Uterus (tissue), 3 donors: ENCODE measurements at regions not wholly inside any gene's neighbourhood (a gene's known extent, or its start where the extent isn't known, plus 50 kb on each side); places are given as distances from the start of the nearest gene placed in this dataset.

Source experiments
- DNase-seq, 2 donors: peaks; one replicate each; pipeline ENCODE4 v3.0.0-alpha.2; 2019 to 2020
- H3K27ac ChIP-seq, 2 donors: fragments of 200-600 bp; sonication (generic); 1 replicate in 1 of 2; 2 replicates in 1 of 2; pipeline ENCODE4 v1.5.1; 2016 to 2018
- H3K27me3 ChIP-seq, 2 donors: fragments of 200-600 bp; sonication (generic); one replicate each; pipeline ENCODE4 v1.5.1; 2018 to 2019; ENCODE audit warnings: control low read depth in 1 of 2
- H3K36me3 ChIP-seq, 2 donors: fragments of 200-600 bp; sonication (generic); one replicate each; pipeline ENCODE4 v1.5.1; 2019; ENCODE audit warnings: control low read depth in 1 of 2
- H3K4me1 ChIP-seq, 2 donors: fragments of 200-600 bp; sonication (generic); one replicate each; pipeline ENCODE4 v1.5.1; 2018 to 2019; ENCODE audit warnings: control low read depth in 1 of 2
- H3K4me3 ChIP-seq, 2 donors: fragments of 200-600 bp; sonication (generic); 1 replicate in 1 of 2; 2 replicates in 1 of 2; pipeline ENCODE4 v1.5.1; 2018 to 2019; ENCODE audit warnings: mild to moderate bottlenecking in 1 of 2
- H3K9me3 ChIP-seq, 2 donors: fragments of 200-600 bp; sonication (generic); one replicate each; pipeline ENCODE4 v1.5.1; 2019; ENCODE audit warnings: control low read depth in 1 of 2
- POLR2A ChIP-seq, 2 donors: fragments of 450-650 bp; IDR thresholded peaks; one replicate each; pipeline ENCODE4 v1.6.1; 2016; ENCODE audit warnings: antibody characterized with exemption in 2 of 2, mild to moderate bottlenecking in 1 of 2, moderate library complexity in 1 of 2
- intact Hi-C: fragments of 100-400 bp; cut with DNase I; formaldehyde crosslinking; loops from one replicate; pipeline ENCODE4 v1.15.1; 2023; ENCODE audit warnings: low total_unique reads
- TF ChIP-seq, protein P1 (sequence below), 4 experiments: fragments of 200-600 bp in 2 of 4; fragments of 450-650 bp in 2 of 4; sonication (generic) in 2 of 4; IDR thresholded peaks; one replicate each; pipeline ENCODE4 v1.5.1; 2016 to 2019; ENCODE audit warnings: antibody characterized with exemption in 4 of 4, mild to moderate bottlenecking in 2 of 4, moderate library complexity in 1 of 4
- donor health status: DM: yes; HTN: yes; CAD: no.

DNA sequence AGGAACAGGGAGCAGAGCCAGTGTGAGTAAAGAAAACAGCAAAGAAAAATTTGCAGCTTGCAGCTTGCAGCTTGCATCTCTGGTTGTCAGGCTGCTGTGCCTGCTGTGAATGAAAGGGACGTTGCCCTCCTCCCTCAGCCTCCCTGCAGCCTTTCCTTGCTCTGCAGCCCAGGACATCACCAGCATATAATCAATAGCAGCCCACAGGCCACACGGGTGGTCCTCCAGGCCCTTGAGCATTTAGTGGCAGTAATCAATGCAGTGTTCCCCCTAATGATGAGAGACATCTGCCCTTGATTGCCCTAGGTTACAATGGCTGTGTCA, 122.2 kb upstream of the TACR1 start:
- TF ChIP-seq POLR2A (IDR thresholded peaks at IDR 0.05) = no peak
- TF ChIP-seq, protein P1, sequence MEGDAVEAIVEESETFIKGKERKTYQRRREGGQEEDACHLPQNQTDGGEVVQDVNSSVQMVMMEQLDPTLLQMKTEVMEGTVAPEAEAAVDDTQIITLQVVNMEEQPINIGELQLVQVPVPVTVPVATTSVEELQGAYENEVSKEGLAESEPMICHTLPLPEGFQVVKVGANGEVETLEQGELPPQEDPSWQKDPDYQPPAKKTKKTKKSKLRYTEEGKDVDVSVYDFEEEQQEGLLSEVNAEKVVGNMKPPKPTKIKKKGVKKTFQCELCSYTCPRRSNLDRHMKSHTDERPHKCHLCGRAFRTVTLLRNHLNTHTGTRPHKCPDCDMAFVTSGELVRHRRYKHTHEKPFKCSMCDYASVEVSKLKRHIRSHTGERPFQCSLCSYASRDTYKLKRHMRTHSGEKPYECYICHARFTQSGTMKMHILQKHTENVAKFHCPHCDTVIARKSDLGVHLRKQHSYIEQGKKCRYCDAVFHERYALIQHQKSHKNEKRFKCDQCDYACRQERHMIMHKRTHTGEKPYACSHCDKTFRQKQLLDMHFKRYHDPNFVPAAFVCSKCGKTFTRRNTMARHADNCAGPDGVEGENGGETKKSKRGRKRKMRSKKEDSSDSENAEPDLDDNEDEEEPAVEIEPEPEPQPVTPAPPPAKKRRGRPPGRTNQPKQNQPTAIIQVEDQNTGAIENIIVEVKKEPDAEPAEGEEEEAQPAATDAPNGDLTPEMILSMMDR (IDR thresholded peaks at IDR 0.05) = no peak

DNA sequence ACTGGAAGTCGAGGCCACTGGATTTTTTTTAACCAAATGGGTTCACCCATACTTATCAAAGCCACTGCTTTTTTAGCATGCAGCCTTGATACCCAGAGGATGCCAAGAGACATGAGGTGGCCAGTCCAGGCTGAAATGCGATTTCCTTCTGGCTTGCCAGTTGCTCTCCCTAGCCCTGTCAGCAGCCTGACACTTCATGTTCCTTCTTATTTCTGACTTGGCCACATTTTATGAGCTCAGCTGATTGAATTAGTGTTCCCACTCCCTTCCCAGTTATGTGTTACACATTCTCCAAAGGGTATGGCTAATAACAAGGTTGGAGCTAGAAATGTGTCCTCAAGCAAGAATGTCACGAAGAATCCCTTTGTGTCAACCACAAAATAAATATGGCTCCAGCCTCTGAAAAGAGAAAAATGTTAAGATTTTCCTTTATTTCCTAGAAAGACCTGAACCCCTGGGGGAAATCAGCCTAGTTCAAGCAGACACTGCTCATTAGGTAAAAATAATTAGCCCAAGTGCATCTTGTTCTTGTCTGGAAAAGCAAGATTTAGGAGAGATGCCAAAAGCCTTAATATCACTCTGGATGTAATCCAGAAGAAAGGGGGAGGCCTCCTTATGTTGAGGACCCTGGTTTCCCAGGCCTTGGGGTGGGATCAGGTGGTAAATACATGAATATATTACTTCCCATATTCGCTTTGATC, 121.7 kb upstream of the TACR1 start:
- Histone ChIP-seq H3K36me3 (no peaks in the 10 kb centered on the region), H3K4me1 (no peaks in the 10 kb centered on the region), H3K27ac (no peak overlapping the region), H3K9me3 (no peaks in the 10 kb centered on the region), H3K27me3 (no peaks in the 10 kb centered on the region), H3K4me3 (no peak overlapping the region)
- TF ChIP-seq POLR2A (IDR thresholded peaks at IDR 0.05) = no peak
- TF ChIP-seq, protein P1 (IDR thresholded peaks at IDR 0.05) = no peak
- no peak for DNase-seq
- intact Hi-C loops = no loop called here

More for the DNA sequence above, 122.2 kb upstream of the TACR1 start:
- Histone ChIP-seq H3K27me3 (no peaks in the 10 kb centered on the region), H3K9me3 (no peaks in the 10 kb centered on the region), H3K4me3 (no peak overlapping the region), H3K27ac (no peak overlapping the region), H3K36me3 (no peaks in the 10 kb centered on the region), H3K4me1 (no peaks in the 10 kb centered on the region)
- intact Hi-C loops = no loop called here
- no peak for DNase-seq

DNA sequence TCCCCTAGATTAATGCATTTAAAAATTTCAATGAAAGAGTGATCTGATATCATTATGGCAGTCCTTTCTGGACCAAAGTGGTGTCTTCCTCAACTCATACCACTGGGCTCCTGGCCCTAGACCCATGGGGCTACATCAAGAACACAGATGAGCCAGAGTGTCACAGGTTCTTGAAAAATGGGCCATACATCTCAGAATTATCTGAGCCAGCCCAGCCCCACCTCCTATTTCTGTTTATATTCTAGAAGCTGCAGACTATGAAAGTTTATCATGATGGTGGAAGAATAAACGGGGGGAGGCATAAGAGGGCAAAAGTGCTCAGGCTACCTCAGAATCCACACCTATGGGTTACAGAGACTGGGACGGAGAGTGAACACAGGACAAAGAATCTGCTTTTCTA, 120.6 kb upstream of the TACR1 start:
- intact Hi-C loops = no loop called here
- H3K9me3 ChIP-seq = no peaks in the 10 kb centered on the region
- H3K4me1 ChIP-seq = no peaks in the 10 kb centered on the region
- no peak overlapping the region for H3K4me3 ChIP-seq
- H3K36me3 ChIP-seq = no peaks in the 10 kb centered on the region
- DNase-seq = no peak
- H3K27me3 ChIP-seq = no peaks in the 10 kb centered on the region
- H3K27ac ChIP-seq = no peak overlapping the region
- TF ChIP-seq, protein P1 (IDR thresholded peaks at IDR 0.05) = no peak
- no peak for TF ChIP-seq POLR2A (IDR thresholded peaks at IDR 0.05)

DNA sequence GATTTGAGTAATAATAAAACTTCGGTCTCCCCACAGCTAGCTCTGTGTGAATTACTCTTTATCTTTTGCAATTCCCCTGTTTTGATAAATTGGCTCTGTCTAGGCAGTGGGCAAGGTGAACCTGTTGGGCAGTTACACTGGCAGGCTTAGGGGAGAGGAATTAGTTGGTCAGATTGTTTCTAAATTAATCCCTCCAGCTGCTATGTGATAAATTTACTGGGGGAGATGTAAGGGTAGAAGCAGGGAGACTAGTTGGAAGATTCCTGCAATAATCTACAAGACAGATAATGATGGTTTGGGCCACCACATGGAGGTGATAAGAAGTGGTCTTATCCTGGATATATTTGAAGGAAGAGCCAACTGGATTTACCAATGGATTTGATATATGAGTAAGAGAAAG, 118.5 kb upstream of the TACR1 start:
- no peak overlapping the region for H3K27ac ChIP-seq
- H3K4me3 ChIP-seq = no peak overlapping the region
- no peak for DNase-seq
- no peaks in the 10 kb centered on the region for H3K27me3 ChIP-seq
- H3K9me3 ChIP-seq = no peaks in the 10 kb centered on the region
- no peaks in the 10 kb centered on the region for H3K36me3 ChIP-seq
- no peak for TF ChIP-seq POLR2A (IDR thresholded peaks at IDR 0.05)
- TF ChIP-seq, protein P1 (IDR thresholded peaks at IDR 0.05) = no peak
- H3K4me1 ChIP-seq = no peaks in the 10 kb centered on the region
- intact Hi-C loops = no loop called here

DNA sequence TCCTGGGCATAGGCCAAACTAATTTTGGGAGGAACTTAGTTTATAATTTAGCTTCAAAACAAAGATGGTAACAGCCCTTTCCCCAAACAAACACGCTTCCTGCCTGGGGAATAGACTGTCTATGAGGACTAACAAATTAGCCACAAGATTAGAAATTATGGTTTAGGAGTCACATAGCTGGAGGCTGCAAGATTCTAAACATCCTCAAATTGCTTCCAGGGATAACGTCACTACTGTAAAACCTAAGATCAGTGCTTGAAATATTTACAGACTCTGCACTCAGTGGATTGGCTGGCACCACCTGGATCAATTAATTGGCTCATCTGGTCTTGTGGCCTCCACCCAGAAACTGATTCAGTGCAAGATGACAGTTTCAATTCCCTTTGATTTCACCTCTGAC, 118.0 kb upstream of the TACR1 start:
- intact Hi-C loops = no loop called here
- no peak for DNase-seq
- no peaks in the 10 kb centered on the region for H3K4me1 ChIP-seq
- no peak overlapping the region for H3K27ac ChIP-seq
- no peaks in the 10 kb centered on the region for H3K36me3 ChIP-seq
- no peak overlapping the region for H3K4me3 ChIP-seq
- H3K9me3 ChIP-seq = no peaks in the 10 kb centered on the region
- TF ChIP-seq POLR2A (IDR thresholded peaks at IDR 0.05) = no peak
- TF ChIP-seq, protein P1 (IDR thresholded peaks at IDR 0.05) = no peak
- H3K27me3 ChIP-seq = no peaks in the 10 kb centered on the region
